ENCODE measurements at regions not wholly inside any gene's neighbourhood (a gene's known extent, or its start where the extent isn't known, plus 50 kb on each side); places are given as distances from the start of the nearest gene placed in this dataset.

DNA sequence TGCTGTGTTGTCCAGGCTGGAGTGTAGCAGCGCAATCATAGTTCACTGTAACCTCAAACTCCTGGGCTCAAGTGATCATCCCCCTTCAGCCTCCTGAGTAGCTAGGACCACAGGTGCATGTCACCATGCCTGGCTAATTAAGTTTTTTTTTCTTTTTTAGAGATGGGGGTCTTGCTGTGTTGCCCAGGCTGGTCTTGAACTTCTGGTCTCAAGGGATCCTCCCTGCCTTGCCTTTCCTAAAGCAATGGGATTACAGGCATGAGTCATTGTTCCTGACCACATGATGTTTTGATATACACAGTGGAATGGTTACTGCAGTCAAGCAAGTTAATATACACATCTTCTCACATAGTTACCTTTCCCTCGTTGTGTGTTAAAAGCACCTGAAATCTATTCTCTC is 140.3 kb downstream of the GPR85 start:
- TF ChIP-seq CTCF (IDR thresholded peaks at IDR 0.05) (no peak), ZFX (IDR thresholded peaks at IDR 0.05; ENCODE audit: borderline replicate concordance) (no peak)

Measured in 22Rv1 (cell line).